WI38 (cell line): ENCODE measurements at regions not wholly inside any gene's neighbourhood (a gene's known extent, or its start where the extent isn't known, plus 50 kb on each side); places are given as distances from the start of the nearest gene placed in this dataset.
A peak's percentile ranks its signal among the peaks of the same experiment; 100 is the strongest.

Source experiments
- H3K4me3 ChIP-seq: 2 replicates; pipeline ENCODE4 v1.5.1; 2011; ENCODE audit warnings: low read depth, mild to moderate bottlenecking, control low read depth, low read length
- TF ChIP-seq, protein P1 (sequence below): IDR thresholded peaks from 2 replicates; pipeline ENCODE4 v1.5.1; 2012; ENCODE audit warnings: low read depth, mild to moderate bottlenecking, control low read depth, low read length

DNA sequence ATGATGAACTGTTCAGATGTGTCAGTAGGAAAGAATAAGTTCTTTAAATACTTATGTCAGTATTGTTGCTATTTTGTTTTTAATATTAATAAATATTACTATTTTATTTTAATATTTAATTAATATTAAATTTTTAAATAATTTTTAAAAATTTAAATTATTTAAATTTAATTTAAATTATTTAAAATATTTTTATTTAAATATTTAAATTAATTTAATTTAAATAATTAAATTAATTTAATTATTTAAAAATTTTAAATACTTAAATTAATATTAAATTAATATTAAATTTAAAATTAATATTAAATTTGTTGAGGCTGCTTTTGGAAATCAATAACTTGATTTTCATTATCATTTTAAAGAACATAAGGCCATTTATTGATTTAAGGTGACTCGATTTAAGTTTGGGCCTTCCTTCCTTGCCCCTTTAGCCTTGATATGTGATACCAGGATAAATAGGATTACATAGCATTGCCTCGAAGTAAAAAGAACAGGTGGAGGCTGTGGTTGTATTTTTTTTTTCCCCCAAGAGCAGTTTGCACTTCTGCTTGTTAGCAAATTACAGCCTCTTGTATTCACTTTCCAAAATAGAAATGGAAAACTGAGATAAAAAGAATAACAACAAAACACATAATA, 915.2 kb downstream of the TTLL7 start:
- H3K4me3 ChIP-seq: no peak overlapping the region
- TF ChIP-seq, protein P1, sequence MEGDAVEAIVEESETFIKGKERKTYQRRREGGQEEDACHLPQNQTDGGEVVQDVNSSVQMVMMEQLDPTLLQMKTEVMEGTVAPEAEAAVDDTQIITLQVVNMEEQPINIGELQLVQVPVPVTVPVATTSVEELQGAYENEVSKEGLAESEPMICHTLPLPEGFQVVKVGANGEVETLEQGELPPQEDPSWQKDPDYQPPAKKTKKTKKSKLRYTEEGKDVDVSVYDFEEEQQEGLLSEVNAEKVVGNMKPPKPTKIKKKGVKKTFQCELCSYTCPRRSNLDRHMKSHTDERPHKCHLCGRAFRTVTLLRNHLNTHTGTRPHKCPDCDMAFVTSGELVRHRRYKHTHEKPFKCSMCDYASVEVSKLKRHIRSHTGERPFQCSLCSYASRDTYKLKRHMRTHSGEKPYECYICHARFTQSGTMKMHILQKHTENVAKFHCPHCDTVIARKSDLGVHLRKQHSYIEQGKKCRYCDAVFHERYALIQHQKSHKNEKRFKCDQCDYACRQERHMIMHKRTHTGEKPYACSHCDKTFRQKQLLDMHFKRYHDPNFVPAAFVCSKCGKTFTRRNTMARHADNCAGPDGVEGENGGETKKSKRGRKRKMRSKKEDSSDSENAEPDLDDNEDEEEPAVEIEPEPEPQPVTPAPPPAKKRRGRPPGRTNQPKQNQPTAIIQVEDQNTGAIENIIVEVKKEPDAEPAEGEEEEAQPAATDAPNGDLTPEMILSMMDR: no peak

DNA sequence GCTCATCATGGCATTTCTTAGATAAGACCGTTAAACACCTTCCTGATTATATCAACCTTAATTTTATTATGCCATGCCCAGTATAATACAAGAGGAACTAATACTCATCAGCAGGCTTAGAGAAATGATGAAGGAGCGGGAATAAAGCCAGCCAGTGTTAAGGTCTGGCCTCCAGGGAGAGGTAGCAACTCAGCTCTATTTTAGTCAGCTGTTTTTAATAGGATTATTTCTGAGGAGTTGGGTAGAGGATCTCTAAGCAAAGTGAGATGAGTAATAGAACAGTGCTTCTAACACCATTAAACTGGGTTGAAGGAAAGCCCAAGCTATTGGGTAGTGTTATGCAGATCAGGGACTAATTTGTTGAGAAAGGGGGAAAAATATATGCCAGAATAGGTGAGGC, 921.5 kb downstream of the TTLL7 start:
- no peak overlapping the region for H3K4me3 ChIP-seq
- TF ChIP-seq, protein P1: no peak

DNA sequence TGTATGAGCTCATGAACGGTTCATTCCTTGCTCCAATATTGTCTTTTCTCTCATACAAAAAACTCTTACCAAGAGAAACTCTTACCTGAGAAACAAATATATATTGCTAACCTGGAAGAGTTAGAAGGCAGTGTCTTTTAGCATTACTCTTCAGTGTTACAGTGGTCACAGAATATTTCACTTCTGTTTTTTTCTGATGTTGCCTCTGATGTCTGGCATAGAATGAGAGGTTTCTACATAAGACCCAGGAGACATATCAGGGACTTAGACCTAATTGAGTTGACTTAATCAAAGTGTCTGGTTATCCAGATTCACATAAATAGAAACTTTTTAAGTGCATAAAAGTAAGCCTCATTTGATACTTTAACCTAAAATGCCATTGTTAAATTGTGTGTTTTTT, 923.8 kb downstream of the TTLL7 start:
- TF ChIP-seq, protein P1: no peak
- no peak overlapping the region for H3K4me3 ChIP-seq

DNA sequence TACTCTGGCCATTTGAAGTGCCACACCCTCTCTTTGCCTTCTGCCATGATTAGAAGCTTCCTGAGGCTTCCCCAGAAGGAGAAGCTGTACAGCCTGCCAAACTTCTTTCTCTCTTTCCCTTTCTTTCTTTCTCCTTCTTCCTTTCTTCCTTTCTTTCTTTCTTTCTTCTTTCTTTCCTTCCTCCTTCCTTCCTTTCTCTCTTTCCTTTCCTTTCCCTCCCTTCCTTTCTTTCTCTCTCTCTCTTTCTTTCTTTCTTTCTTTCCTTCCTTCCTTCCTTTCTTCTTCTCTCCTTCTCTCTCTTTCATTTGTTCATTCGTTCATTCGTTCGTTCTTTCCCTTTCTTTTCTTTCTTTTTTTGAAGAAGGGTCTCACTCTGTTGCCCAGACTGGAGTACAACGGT, 931.0 kb downstream of the TTLL7 start:
- TF ChIP-seq, protein P1: no peak
- H3K4me3 ChIP-seq: no peak overlapping the region

DNA sequence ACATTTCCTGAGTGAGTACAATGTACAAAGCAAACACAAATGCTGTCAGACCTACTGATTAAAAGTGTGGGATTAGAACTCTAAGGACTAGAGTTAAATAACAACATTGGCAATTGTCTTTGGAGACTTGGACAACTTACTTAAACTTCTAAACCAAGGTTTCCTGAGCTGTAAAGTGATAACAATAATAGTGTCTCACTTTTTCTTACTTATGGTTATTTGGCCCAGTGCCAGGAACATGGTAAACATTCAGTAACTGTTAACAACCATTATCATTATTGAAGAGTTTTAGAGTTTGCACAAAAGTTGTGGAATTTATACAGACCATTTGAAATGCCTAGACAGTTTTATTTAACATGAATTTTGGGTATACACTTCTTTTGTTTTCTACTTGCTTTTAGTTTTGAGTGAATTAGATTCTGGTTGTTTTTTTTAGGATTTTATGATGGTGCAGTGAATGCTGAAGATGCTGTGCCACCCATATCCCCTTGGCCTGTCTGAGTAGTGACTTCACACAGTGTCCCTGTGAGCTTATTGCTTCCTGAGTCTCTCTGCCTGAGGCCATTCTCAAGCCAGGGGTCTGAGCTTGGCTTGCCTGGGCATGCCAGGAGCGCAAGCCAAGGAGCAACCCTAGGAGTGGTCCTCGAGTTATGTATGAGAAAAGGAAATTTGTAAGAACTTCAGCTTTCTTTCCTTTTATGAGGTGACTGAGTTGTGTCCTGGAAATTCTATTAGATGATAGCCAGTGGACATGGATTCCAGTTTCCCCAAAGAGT, 932.8 kb downstream of the TTLL7 start:
- no peak overlapping the region for H3K4me3 ChIP-seq
- TF ChIP-seq, protein P1: no peak

DNA sequence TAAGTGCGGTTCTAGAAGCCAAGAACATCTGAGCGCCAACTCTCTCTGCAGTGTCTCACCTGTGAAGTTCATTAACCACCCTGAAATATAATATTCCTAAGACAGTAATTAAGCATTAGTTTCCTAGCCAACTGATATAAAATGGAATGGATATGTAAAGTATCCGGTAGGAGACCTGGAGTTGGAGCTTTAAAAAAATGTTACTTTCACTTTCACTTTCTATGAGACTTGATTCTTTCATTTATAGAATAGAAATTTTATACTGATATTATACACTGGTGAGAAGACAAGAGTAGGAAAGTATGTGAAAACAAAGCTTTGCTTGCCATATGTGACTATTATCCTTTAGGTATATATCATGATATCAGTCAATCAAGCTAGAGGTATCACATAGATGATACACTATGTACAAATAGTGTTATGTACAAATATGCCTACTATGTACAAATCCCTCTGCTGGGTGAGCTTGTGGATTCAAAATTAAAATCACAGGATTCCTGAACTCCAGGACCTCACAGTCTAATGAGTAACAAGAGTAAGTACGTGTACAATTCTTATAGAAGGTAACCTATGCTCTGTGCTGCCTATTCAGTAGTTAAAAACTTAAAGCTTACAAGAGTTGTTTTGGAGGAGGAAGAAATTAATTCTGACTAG, 934.2 kb downstream of the TTLL7 start:
- peak overlapping the region; percentile 49 for H3K4me3 ChIP-seq
- TF ChIP-seq, protein P1: no peak
